ENCODE measurements at regions not wholly inside any gene's neighbourhood (a gene's known extent, or its start where the extent isn't known, plus 50 kb on each side); places are given as distances from the start of the nearest gene placed in this dataset.

DNA sequence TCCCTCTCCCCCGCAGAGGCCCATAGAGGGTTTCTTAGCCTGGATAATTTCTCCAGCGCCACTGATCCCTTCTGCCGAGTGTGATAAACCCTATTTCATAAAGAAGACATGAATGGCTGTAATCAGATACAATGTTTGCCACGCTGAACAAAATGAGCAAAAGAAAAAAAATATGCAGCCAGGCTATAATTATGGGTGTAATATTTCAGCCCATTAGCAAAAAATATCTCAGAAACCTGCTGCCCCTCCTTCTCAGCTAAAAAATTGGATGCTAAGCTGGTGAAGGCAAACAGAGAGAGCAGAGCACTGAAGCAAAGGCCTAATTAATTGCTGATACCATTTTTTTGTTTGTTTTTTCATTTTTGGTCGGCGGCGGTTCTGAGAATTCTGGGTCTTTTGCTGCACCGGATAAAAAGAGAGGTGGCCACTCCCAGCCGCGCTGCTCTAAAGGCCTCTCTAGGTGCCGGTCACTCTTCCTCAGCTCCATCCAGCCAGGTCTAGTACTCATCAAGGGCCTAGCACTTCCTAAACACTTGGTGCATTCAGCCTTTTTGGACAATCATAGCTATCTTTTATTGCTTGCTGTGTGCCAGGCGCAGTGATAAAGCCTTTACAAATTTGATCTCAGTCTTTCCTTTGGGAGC, 128.7 kb upstream of the TLE3 start:
- Histone ChIP-seq H3K4me3 (ENCODE audit: low read length) (no peak overlapping the region), H3K27ac (ENCODE audit: low read length) (no peak overlapping the region), H3K27me3 (ENCODE audit: control insufficient read depth, insufficient read depth, low read length) (no peaks in the 10 kb centered on the region), H3K36me3 (ENCODE audit: control insufficient read depth, insufficient read depth, low read length) (no peaks in the 10 kb centered on the region), H3K9me3 (ENCODE audit: control insufficient read depth, insufficient read depth, low read length) (peaks cover 2% of the 10 kb centered on the region), H3K4me1 (ENCODE audit: control insufficient read depth, insufficient read depth, low read length) (no peaks in the 10 kb centered on the region)
- no peak overlapping the region for H3K27ac Mint-ChIP-seq
- ATAC-seq (no peak), DNase-seq (no peak)
- peaks cover 11% of the 10 kb centered on the region for H3K36me3 Mint-ChIP-seq
- H3K4me1 Mint-ChIP-seq: peaks cover 10 to 11% of the 10 kb centered on the region in 2 donors
- H3K4me3 Mint-ChIP-seq: no peak overlapping the region
- WGBS (ENCODE audit: insufficient coverage): 98% methylated on average over 12 of the region's 12 CpGs
- intact Hi-C loops (cut with micrococcal nuclease): no loop called here
- H3K9me3 Mint-ChIP-seq: peaks cover 8 to 11% of the 10 kb centered on the region in 2 donors
- peaks cover 25 to 42% of the 10 kb centered on the region in 2 donors for H3K27me3 Mint-ChIP-seq (ENCODE audit: low read depth in 2 of 2)
- TF ChIP-seq, protein P1, sequence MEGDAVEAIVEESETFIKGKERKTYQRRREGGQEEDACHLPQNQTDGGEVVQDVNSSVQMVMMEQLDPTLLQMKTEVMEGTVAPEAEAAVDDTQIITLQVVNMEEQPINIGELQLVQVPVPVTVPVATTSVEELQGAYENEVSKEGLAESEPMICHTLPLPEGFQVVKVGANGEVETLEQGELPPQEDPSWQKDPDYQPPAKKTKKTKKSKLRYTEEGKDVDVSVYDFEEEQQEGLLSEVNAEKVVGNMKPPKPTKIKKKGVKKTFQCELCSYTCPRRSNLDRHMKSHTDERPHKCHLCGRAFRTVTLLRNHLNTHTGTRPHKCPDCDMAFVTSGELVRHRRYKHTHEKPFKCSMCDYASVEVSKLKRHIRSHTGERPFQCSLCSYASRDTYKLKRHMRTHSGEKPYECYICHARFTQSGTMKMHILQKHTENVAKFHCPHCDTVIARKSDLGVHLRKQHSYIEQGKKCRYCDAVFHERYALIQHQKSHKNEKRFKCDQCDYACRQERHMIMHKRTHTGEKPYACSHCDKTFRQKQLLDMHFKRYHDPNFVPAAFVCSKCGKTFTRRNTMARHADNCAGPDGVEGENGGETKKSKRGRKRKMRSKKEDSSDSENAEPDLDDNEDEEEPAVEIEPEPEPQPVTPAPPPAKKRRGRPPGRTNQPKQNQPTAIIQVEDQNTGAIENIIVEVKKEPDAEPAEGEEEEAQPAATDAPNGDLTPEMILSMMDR (IDR thresholded peaks at IDR 0.05): no peak

DNA sequence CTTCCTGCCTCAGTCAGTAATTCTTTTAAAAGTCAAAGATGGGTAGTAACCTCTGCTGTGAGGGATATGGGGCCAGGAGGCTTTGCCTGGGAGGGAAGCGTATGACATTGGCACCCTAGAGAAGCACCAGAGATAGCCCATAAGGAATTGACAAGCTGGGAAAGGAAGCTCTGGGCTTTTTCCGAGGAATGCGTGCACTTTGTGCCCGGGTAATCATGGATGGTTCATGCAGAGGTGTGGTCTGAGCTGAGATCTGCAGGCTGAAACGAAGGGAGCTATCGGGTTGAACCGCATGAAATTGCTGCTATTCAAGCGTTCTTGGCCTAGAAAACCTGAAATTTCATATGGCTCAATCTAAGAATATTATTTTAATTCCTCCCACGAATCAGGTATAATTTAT, 127.7 kb upstream of the TLE3 start:
- Mint-ChIP-seq H3K36me3 (peaks cover 9% of the 10 kb centered on the region), H3K4me1 (peaks cover 10 to 11% of the 10 kb centered on the region in 2 donors), H3K27ac (no peak overlapping the region), H3K4me3 (no peak overlapping the region), H3K27me3 (ENCODE audit: low read depth in 2 of 2) (peaks cover 28 to 51% of the 10 kb centered on the region in 2 donors), H3K9me3 (peaks cover 4 to 10% of the 10 kb centered on the region in 2 donors)
- DNase-seq: no peak
- TF ChIP-seq, protein P1 (IDR thresholded peaks at IDR 0.05): no peak
- ATAC-seq: no peak
- no peaks in the 10 kb centered on the region for H3K9me3 ChIP-seq (ENCODE audit: control insufficient read depth, insufficient read depth, low read length)
- 97% methylated on average over 8 of the region's 9 CpGs for WGBS (ENCODE audit: insufficient coverage)
- no peak overlapping the region for H3K27ac ChIP-seq (ENCODE audit: low read length)
- no peak overlapping the region for H3K4me3 ChIP-seq (ENCODE audit: low read length)
- intact Hi-C loops (cut with micrococcal nuclease): no loop called here
- no peaks in the 10 kb centered on the region for H3K36me3 ChIP-seq (ENCODE audit: control insufficient read depth, insufficient read depth, low read length)
- H3K27me3 ChIP-seq (ENCODE audit: control insufficient read depth, insufficient read depth, low read length): no peaks in the 10 kb centered on the region
- no peaks in the 10 kb centered on the region for H3K4me1 ChIP-seq (ENCODE audit: control insufficient read depth, insufficient read depth, low read length)

GRCh38 chr15:70222606-70223005, 124.9 kb upstream of the TLE3 start:
- Mint-ChIP-seq H3K4me1 (peaks cover 10 to 11% of the 10 kb centered on the region in 2 donors), H3K27me3 (ENCODE audit: low read depth in 2 of 2) (peaks cover 24 to 55% of the 10 kb centered on the region in 2 donors), H3K27ac (no peak overlapping the region), H3K36me3 (no peaks in the 10 kb centered on the region), H3K9me3 (no peaks in the 10 kb centered on the region), H3K4me3 (no peak overlapping the region)
- Histone ChIP-seq H3K4me3 (ENCODE audit: low read length) (no peak overlapping the region), H3K36me3 (ENCODE audit: control insufficient read depth, insufficient read depth, low read length) (no peaks in the 10 kb centered on the region), H3K9me3 (ENCODE audit: control insufficient read depth, insufficient read depth, low read length) (no peaks in the 10 kb centered on the region), H3K27me3 (ENCODE audit: control insufficient read depth, insufficient read depth, low read length) (no peaks in the 10 kb centered on the region), H3K4me1 (ENCODE audit: control insufficient read depth, insufficient read depth, low read length) (no peaks in the 10 kb centered on the region), H3K27ac (ENCODE audit: low read length) (no peak overlapping the region)
- TF ChIP-seq, protein P1 (IDR thresholded peaks at IDR 0.05): no peak
- intact Hi-C loops (cut with micrococcal nuclease): no loop called here
- DNase-seq (no peak), ATAC-seq (no peak)
- WGBS (ENCODE audit: insufficient coverage): 91% methylated on average over 2 of the region's 2 CpGs
